ENCODE measurements at regions not wholly inside any gene's neighbourhood (a gene's known extent, or its start where the extent isn't known, plus 50 kb on each side); places are given as distances from the start of the nearest gene placed in this dataset.

- intact Hi-C loops (cut with micrococcal nuclease; ENCODE audit: unreplicated experiment), result no loop called here
- in situ Hi-C loops (cut with HindIII; ENCODE audit: low pct_unique_long_range_greater_than_20kb, low sequenced_read_pairs), result no loop called here
- no peaks in the 10 kb centered on the region for H3K36me3 ChIP-seq (ENCODE audit: control insufficient read depth, insufficient read depth, low read length)
- POLR2A ChIA-PET, result no interaction called here
- H3K4me3 ChIP-seq (ENCODE audit: low read depth in 2 of 2, low read length in 2 of 2), result no peak overlapping the region
- no TSS peak for BruUV-seq (replicated peaks)
- no peaks in the 10 kb centered on the region for H3K9me3 ChIP-seq (ENCODE audit: control insufficient read depth, insufficient read depth, low read depth, low read length)
- TF ChIP-seq POLR2AphosphoS5 (IDR thresholded peaks at IDR 0.05; ENCODE audit: low read depth, low read length) (no peak), REST (IDR thresholded peaks at IDR 0.05; ENCODE audit: insufficient read depth in 1 of 2, low read depth in 2 of 2, low read length in 1 of 2) (no peak), CTCF (IDR thresholded peaks at IDR 0.05) (no peak), SIN3A (IDR thresholded peaks at IDR 0.05; ENCODE audit: borderline replicate concordance, insufficient read depth, low read depth, low read length) (no peak), TCF7L2 (IDR thresholded peaks at IDR 0.05; ENCODE audit: low read depth, low read length) (no peak)
- no peaks in the 10 kb centered on the region for H3K4me1 ChIP-seq (ENCODE audit: control insufficient read depth, insufficient read depth, low read length)
- CTCF ChIA-PET, result no interaction called here
- H3K27ac ChIP-seq (ENCODE audit: low read length), result no peak overlapping the region
- DNase-seq (ENCODE audit: low read depth, low spot score), result no peak
- no peak for ATAC-seq
- H3K27me3 ChIP-seq (ENCODE audit: control insufficient read depth, insufficient read depth, low read length), result no peaks in the 10 kb centered on the region
Measured at GRCh38 chr5:112087222-112087621, 330.2 kb upstream of the NREP start.

- no peak overlapping the region for H3K4me3 ChIP-seq (ENCODE audit: low read depth in 2 of 2, low read length in 2 of 2)
- ATAC-seq, result no peak
- no TSS peak for BruUV-seq (replicated peaks)
- no peaks in the 10 kb centered on the region for H3K9me3 ChIP-seq (ENCODE audit: control insufficient read depth, insufficient read depth, low read depth, low read length)
- H3K4me1 ChIP-seq (ENCODE audit: control insufficient read depth, insufficient read depth, low read length), result no peaks in the 10 kb centered on the region
- no peaks in the 10 kb centered on the region for H3K27me3 ChIP-seq (ENCODE audit: control insufficient read depth, insufficient read depth, low read length)
- TF ChIP-seq TCF7L2 (IDR thresholded peaks at IDR 0.05; ENCODE audit: low read depth, low read length) (no peak), REST (IDR thresholded peaks at IDR 0.05; ENCODE audit: insufficient read depth in 1 of 2, low read depth in 2 of 2, low read length in 1 of 2) (no peak), SIN3A (IDR thresholded peaks at IDR 0.05; ENCODE audit: borderline replicate concordance, insufficient read depth, low read depth, low read length) (no peak), POLR2AphosphoS5 (IDR thresholded peaks at IDR 0.05; ENCODE audit: low read depth, low read length) (no peak), CTCF (IDR thresholded peaks at IDR 0.05) (no peak)
- intact Hi-C loops (cut with micrococcal nuclease; ENCODE audit: unreplicated experiment) (no loop called here), in situ Hi-C loops (cut with HindIII; ENCODE audit: low pct_unique_long_range_greater_than_20kb, low sequenced_read_pairs) (no loop called here)
- CTCF ChIA-PET, result no interaction called here
- no peak for DNase-seq (ENCODE audit: low read depth, low spot score)
- no peaks in the 10 kb centered on the region for H3K36me3 ChIP-seq (ENCODE audit: control insufficient read depth, insufficient read depth, low read length)
- H3K27ac ChIP-seq (ENCODE audit: low read length), result no peak overlapping the region
- POLR2A ChIA-PET, result no interaction called here
Measured at GRCh38 chr5:112086740-112087139, 329.7 kb upstream of the NREP start.

Data from Panc1 (cell line).